Stimulated activated CD4-positive, alpha-beta T cell treated with anti-CD3 and anti-CD28 coated beads, Interleukin-15, amount 100 ng/mL, for 24 hours (primary cell): ENCODE measurements at regions not wholly inside any gene's neighbourhood (a gene's known extent, or its start where the extent isn't known, plus 50 kb on each side); places are given as distances from the start of the nearest gene placed in this dataset.
A peak's percentile ranks its signal among the peaks of the same experiment; 100 is the strongest.
"Not testable (repeated sequence)": the region's sequence is repeated elsewhere in the genome, so short reads cannot be mapped to it uniquely, and the experiment has no call there.

Experiments
- DNase-seq: peaks from one replicate; pipeline ENCODE4 v3.0.0-alpha.2; 2020

DNA sequence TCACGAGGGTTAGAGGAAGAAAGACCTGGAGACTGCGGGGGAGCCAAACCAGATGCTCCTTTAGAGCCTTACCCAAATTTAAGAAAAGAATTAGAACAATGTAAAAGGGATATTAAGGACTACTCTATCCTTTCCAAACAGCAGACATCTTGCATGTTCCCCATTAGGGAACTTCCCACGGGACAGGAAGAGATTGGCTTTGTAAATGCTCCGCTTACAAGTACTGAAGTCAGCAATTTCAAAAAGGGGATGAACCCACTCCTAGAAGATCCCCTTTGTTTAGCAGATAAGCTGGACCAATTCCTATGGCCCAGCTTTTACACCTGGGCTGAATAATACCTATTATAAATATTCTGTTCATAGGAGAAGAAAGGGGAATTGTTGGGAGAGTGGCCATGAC lies 74.2 kb downstream of the APOBEC1 start:
- no peak for DNase-seq

- not testable (repeated sequence) for DNase-seq
Observed at GRCh38 chr12:7590085-7590484, 75.6 kb downstream of the APOBEC1 start.

- DNase-seq: peak; percentile 61
Observed at GRCh38 chr12:7588742-7589329, 76.9 kb downstream of the APOBEC1 start.

GRCh38 chr12:7584137-7584536 lies 80.6 kb upstream of the CD163 start:
- DNase-seq: peak; percentile 5

GRCh38 chr12:7583471-7583870 lies 79.9 kb upstream of the CD163 start:
- DNase-seq: no peak

DNA sequence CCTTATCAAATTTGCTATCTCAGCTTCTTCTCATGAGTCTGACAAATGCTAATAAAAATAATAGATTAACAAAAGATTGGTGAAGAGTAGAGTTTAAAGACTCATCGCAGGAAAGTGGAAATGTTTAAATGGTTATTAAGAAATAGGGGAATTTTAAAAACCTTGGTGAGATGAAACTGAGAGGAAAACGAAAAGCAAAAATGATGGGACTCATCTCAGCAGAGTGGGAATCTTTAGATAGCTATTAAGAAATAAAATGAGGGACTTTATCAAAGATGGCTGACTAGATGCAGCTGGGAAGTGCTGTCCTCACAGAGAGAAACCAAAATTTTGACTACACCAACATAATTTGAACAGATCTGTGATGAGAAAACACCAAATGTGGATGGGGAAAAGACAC lies 79.2 kb upstream of the CD163 start:
- DNase-seq: no peak

GRCh38 chr12:7581625-7582024 lies 78.0 kb upstream of the CD163 start:
- DNase-seq: no peak

DNA sequence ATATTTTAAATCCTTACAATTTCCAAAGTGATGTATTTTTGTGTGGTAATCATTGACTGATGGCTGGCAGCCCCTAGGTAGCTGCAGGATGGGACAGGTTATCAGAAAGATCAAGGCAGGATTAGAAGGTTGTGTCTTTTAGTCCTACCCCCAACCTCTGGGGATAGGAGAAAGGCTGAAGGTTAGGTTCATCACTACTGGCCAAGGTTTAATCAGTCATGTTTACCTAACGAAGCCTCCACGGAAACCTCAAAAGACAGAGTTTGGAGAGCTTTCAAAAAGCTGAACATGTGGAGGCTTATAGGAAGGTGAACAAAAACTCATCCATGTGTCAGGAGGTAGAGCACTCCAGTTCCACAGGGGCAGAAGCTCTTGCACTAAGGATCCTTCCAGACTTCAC lies 77.5 kb upstream of the CD163 start:
- DNase-seq: no peak

- no peak for DNase-seq
Observed at GRCh38 chr12:7571257-7571656, 67.7 kb upstream of the CD163 start.

GRCh38 chr12:7557227-7557626 lies 53.6 kb upstream of the CD163 start:
- no peak for DNase-seq

GRCh38 chr12:7555752-7556151 lies 52.2 kb upstream of the CD163 start:
- DNase-seq: no peak

GRCh38 chr12:7554831-7555230 lies 51.3 kb upstream of the CD163 start:
- not testable (repeated sequence) for DNase-seq
